ENCODE measurements at regions not wholly inside any gene's neighbourhood (a gene's known extent, or its start where the extent isn't known, plus 50 kb on each side); places are given as distances from the start of the nearest gene placed in this dataset.

GRCh38 chr2:236668531-236668969 is 98.9 kb downstream of the ACKR3 start:
- no peak for TF ChIP-seq CTCF (conservative IDR thresholded peaks at IDR 0.05; ENCODE audit: low read depth)
- H3K27ac ChIP-seq: no peak overlapping the region
- DNase-seq (ENCODE audit: low spot score): no peak
- POLR2A ChIA-PET (ENCODE audit: low non-redundant PET): no interaction called here
- CTCF ChIA-PET: no interaction called here

DNA sequence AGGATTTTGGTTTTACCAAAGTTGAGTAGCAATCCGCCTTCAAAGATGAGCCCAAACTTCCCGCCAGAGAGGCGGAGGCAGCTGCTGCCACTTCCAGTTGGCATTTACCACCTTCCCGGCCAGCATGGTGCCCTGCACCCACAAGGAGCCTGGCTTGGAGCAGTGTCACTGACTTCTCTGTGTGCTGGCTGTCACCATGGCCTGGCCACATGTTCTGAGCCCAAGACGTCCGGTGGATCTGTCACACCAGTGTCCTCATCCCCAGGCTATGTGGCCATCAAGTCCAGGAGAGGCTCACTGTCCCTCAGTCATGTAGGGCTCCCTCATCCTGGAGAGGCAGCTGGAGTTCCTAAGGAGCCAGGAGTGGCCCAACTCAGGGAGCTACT is 100.6 kb downstream of the ACKR3 start:
- ChIA-PET CTCF (no interaction called here), POLR2A (ENCODE audit: low non-redundant PET) (no interaction called here)
- TF ChIP-seq CTCF (conservative IDR thresholded peaks at IDR 0.05; ENCODE audit: low read depth): no peak
- no peak for DNase-seq (ENCODE audit: low spot score)
- no peak overlapping the region for H3K27ac ChIP-seq

- DNase-seq (ENCODE audit: low spot score): no peak
- ChIA-PET POLR2A (ENCODE audit: low non-redundant PET) (no interaction called here), CTCF (no interaction called here)
- no peak for TF ChIP-seq CTCF (conservative IDR thresholded peaks at IDR 0.05; ENCODE audit: low read depth)
- no peak overlapping the region for H3K27ac ChIP-seq
These were observed 102.4 kb downstream of the ACKR3 start for GRCh38 chr2:236671896-236672562.

DNA sequence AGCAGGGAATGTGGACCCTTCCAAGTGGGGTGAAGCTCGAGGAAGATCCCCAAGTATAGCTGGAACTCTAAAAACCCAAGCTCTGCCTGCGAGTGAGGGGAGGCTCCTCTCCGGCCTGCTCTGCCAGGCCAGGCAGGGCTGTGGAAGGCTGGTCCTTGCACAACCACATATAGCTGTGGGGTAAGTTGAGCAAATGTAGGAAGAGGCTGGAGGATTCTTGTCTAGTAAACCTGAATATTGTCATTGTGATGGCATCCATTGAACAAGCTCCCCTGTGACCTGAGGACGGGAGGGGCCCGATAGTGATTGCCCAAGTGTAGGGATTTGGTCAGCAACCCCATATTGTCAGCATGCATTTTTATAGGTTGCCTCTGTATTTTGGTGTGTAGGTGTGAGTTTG is 103.0 kb downstream of the ACKR3 start:
- no peak for DNase-seq (ENCODE audit: low spot score)
- ChIA-PET CTCF (no interaction called here), POLR2A (ENCODE audit: low non-redundant PET) (no interaction called here)
- no peak overlapping the region for H3K27ac ChIP-seq
- TF ChIP-seq CTCF (conservative IDR thresholded peaks at IDR 0.05; ENCODE audit: low read depth): no peak

GRCh38 chr2:236673126-236673822 is 103.6 kb downstream of the ACKR3 start:
- no peak overlapping the region; the same call in 1 of the 2 replicates for H3K27ac ChIP-seq
- TF ChIP-seq CTCF (conservative IDR thresholded peaks at IDR 0.05; ENCODE audit: low read depth): no peak
- CTCF ChIA-PET: no interaction called here
- DNase-seq (ENCODE audit: low spot score): no peak
- POLR2A ChIA-PET (ENCODE audit: low non-redundant PET): no interaction called here

DNA sequence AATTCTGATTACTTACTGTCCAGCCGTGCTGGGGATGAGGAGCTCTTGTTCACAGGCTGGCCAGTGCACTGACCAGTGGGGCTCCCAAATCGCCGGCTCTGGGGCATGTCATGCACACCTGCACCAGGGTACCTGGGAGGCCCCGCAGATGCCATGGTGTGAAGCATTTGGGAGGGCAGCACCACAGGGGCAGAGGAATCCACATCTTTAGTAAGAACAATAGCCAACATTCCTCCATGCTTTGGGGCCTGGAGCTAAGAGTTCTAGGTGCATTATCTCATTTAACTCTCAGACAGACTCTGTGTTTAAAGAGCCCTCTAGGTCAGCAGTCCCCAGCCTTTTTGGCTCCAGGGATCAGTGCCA is 104.2 kb downstream of the ACKR3 start:
- TF ChIP-seq CTCF (conservative IDR thresholded peaks at IDR 0.05; ENCODE audit: low read depth): no peak
- ChIA-PET CTCF (no interaction called here), POLR2A (ENCODE audit: low non-redundant PET) (no interaction called here)
- H3K27ac ChIP-seq: peak overlapping the region; percentile 83; the same call in 1 of the 2 replicates
- no peak for DNase-seq (ENCODE audit: low spot score)
